ENCODE measurements at regions not wholly inside any gene's neighbourhood (a gene's known extent, or its start where the extent isn't known, plus 50 kb on each side); places are given as distances from the start of the nearest gene placed in this dataset.
"Not testable (repeated sequence)": the region's sequence is repeated elsewhere in the genome, so short reads cannot be mapped to it uniquely, and the experiment has no call there.

GRCh38 chr2:44098891-44099290 is 69.8 kb upstream of the PPM1B start:
- no peak overlapping the region for H3K4me3 ChIP-seq (ENCODE audit: low read depth in 1 of 2, low read length in 2 of 2)
- no peak overlapping the region for H3K27ac ChIP-seq (ENCODE audit: low read depth, low read length)
- peaks cover 0 to 7% of the 10 kb centered on the region in 2 donors for H3K4me1 ChIP-seq (ENCODE audit: control insufficient read depth in 1 of 2, insufficient read depth in 2 of 2, low read length in 2 of 2)
- H3K9me3 ChIP-seq (ENCODE audit: control insufficient read depth in 1 of 2, low read length in 2 of 2) = no peaks in the 10 kb centered on the region
- H3K9ac ChIP-seq (ENCODE audit: low read depth in 1 of 2, low read length in 2 of 2) = no peak overlapping the region
- no peaks in the 10 kb centered on the region for H3K36me3 ChIP-seq (ENCODE audit: control insufficient read depth in 1 of 2, insufficient read depth in 2 of 2, low read length in 2 of 2)
- no peaks in the 10 kb centered on the region for H3K27me3 ChIP-seq (ENCODE audit: control insufficient read depth in 1 of 2, insufficient read depth in 2 of 2, low read length in 2 of 2)

- no peak overlapping the region for H3K27ac ChIP-seq (ENCODE audit: low read depth, low read length)
Measured at GRCh38 chr2:44100351-44100750, 68.3 kb upstream of the PPM1B start.

GRCh38 chr2:44101246-44101645 is 67.4 kb upstream of the PPM1B start:
- Histone ChIP-seq H3K4me1 (ENCODE audit: control insufficient read depth in 1 of 2, insufficient read depth in 2 of 2, low read length in 2 of 2) (peaks cover 0 to 7% of the 10 kb centered on the region in 2 donors), H3K27ac (ENCODE audit: low read depth, low read length) (no peak overlapping the region), H3K9ac (ENCODE audit: low read depth in 1 of 2, low read length in 2 of 2) (no peak overlapping the region), H3K27me3 (ENCODE audit: control insufficient read depth in 1 of 2, insufficient read depth in 2 of 2, low read length in 2 of 2) (no peaks in the 10 kb centered on the region), H3K36me3 (ENCODE audit: control insufficient read depth in 1 of 2, insufficient read depth in 2 of 2, low read length in 2 of 2) (no peaks in the 10 kb centered on the region), H3K4me3 (ENCODE audit: low read depth in 1 of 2, low read length in 2 of 2) (no peak overlapping the region), H3K9me3 (ENCODE audit: control insufficient read depth in 1 of 2, low read length in 2 of 2) (no peaks in the 10 kb centered on the region)

More at GRCh38 chr2:44100351-44100750, 68.3 kb upstream of the PPM1B start:
- no peak overlapping the region for H3K9ac ChIP-seq (ENCODE audit: low read depth in 1 of 2, low read length in 2 of 2)
- no peaks in the 10 kb centered on the region for H3K9me3 ChIP-seq (ENCODE audit: control insufficient read depth in 1 of 2, low read length in 2 of 2)
- H3K27me3 ChIP-seq (ENCODE audit: control insufficient read depth in 1 of 2, insufficient read depth in 2 of 2, low read length in 2 of 2) = no peaks in the 10 kb centered on the region
- H3K36me3 ChIP-seq (ENCODE audit: control insufficient read depth in 1 of 2, insufficient read depth in 2 of 2, low read length in 2 of 2) = no peaks in the 10 kb centered on the region
- H3K4me1 ChIP-seq (ENCODE audit: control insufficient read depth in 1 of 2, insufficient read depth in 2 of 2, low read length in 2 of 2) = peaks cover 0 to 7% of the 10 kb centered on the region in 2 donors
- H3K4me3 ChIP-seq (ENCODE audit: low read depth in 1 of 2, low read length in 2 of 2) = no peak overlapping the region

DNA sequence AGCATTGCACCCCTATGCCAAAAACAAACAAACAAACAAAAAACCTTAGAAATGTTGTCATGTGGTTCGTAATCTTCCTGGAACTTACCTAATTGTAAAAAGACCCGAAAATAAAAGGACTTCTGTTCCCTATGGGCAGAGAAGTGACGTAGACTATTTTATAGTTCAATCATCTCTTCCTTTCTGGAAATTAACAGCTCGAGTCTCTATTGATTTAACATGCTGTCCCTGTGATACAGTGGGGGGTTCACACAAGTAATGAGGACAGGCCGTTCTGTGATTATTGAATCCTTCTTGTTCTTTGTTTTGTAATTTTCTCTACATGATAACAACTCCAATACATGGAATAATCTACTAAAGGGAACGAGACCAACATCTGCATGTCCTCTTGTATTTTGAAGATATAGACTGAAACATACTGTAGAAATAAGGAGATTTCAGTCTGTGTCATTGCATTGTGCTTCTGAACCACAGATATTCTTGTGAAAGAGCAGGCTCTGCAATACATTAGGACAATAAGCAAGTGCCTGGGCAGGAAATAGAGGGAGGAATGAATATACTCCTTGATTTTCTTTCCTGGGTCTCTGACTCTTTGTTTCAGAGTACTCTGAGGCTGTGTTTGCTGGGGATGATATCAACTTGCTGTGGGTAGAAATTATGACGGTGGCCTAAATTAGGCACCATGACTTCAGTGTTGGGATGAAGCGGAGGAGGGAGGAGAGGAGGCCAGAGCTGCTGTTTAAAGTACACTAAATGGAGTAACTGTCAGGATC is 65.7 kb upstream of the PPM1B start:
- Histone ChIP-seq H3K27me3 (ENCODE audit: control insufficient read depth in 1 of 2, insufficient read depth in 2 of 2, low read length in 2 of 2) (no peaks in the 10 kb centered on the region), H3K36me3 (ENCODE audit: control insufficient read depth in 1 of 2, insufficient read depth in 2 of 2, low read length in 2 of 2) (no peaks in the 10 kb centered on the region), H3K27ac (ENCODE audit: low read depth, low read length) (no peak overlapping the region), H3K9ac (ENCODE audit: low read depth in 1 of 2, low read length in 2 of 2) (no peak overlapping the region), H3K4me1 (ENCODE audit: control insufficient read depth in 1 of 2, insufficient read depth in 2 of 2, low read length in 2 of 2) (peaks cover 0 to 7% of the 10 kb centered on the region in 2 donors), H3K9me3 (ENCODE audit: control insufficient read depth in 1 of 2, low read length in 2 of 2) (no peaks in the 10 kb centered on the region), H3K4me3 (ENCODE audit: low read depth in 1 of 2, low read length in 2 of 2) (no peak overlapping the region)

GRCh38 chr2:44103639-44104038 is 65.0 kb upstream of the PPM1B start:
- no peak overlapping the region for H3K9ac ChIP-seq (ENCODE audit: low read depth in 1 of 2, low read length in 2 of 2)
- no peak overlapping the region for H3K27ac ChIP-seq (ENCODE audit: low read depth, low read length)
- H3K4me3 ChIP-seq (ENCODE audit: low read depth in 1 of 2, low read length in 2 of 2) = no peak overlapping the region
- no peaks in the 10 kb centered on the region for H3K27me3 ChIP-seq (ENCODE audit: control insufficient read depth in 1 of 2, insufficient read depth in 2 of 2, low read length in 2 of 2)
- peaks cover 0 to 7% of the 10 kb centered on the region in 2 donors for H3K4me1 ChIP-seq (ENCODE audit: control insufficient read depth in 1 of 2, insufficient read depth in 2 of 2, low read length in 2 of 2)
- no peaks in the 10 kb centered on the region for H3K36me3 ChIP-seq (ENCODE audit: control insufficient read depth in 1 of 2, insufficient read depth in 2 of 2, low read length in 2 of 2)
- H3K9me3 ChIP-seq (ENCODE audit: control insufficient read depth in 1 of 2, low read length in 2 of 2) = no peaks in the 10 kb centered on the region

GRCh38 chr2:44104855-44105271 is 63.8 kb upstream of the PPM1B start:
- Histone ChIP-seq H3K4me1 (ENCODE audit: control insufficient read depth in 1 of 2, insufficient read depth in 2 of 2, low read length in 2 of 2) (peaks cover 0 to 7% of the 10 kb centered on the region in 2 donors), H3K36me3 (ENCODE audit: control insufficient read depth in 1 of 2, insufficient read depth in 2 of 2, low read length in 2 of 2) (no peaks in the 10 kb centered on the region), H3K9ac (ENCODE audit: low read depth in 1 of 2, low read length in 2 of 2) (no peak overlapping the region), H3K27ac (ENCODE audit: low read depth, low read length) (no peak overlapping the region), H3K4me3 (ENCODE audit: low read depth in 1 of 2, low read length in 2 of 2) (no peak overlapping the region), H3K27me3 (ENCODE audit: control insufficient read depth in 1 of 2, insufficient read depth in 2 of 2, low read length in 2 of 2) (no peaks in the 10 kb centered on the region), H3K9me3 (ENCODE audit: control insufficient read depth in 1 of 2, low read length in 2 of 2) (no peaks in the 10 kb centered on the region)

GRCh38 chr2:44106509-44106908 is 62.2 kb upstream of the PPM1B start:
- not testable (repeated sequence) for H3K4me1 ChIP-seq (ENCODE audit: control insufficient read depth in 1 of 2, insufficient read depth in 2 of 2, low read length in 2 of 2); H3K9me3 ChIP-seq (ENCODE audit: control insufficient read depth in 1 of 2, low read length in 2 of 2)

GRCh38 chr2:44107086-44107740 is 61.5 kb upstream of the PPM1B start:
- H3K36me3 ChIP-seq (ENCODE audit: control insufficient read depth in 1 of 2, insufficient read depth in 2 of 2, low read length in 2 of 2) = no peaks in the 10 kb centered on the region
- no peak overlapping the region for H3K27ac ChIP-seq (ENCODE audit: low read depth, low read length)
- H3K9ac ChIP-seq (ENCODE audit: low read depth in 1 of 2, low read length in 2 of 2) = no peak overlapping the region
- no peak overlapping the region for H3K4me3 ChIP-seq (ENCODE audit: low read depth in 1 of 2, low read length in 2 of 2)
- H3K9me3 ChIP-seq (ENCODE audit: control insufficient read depth in 1 of 2, low read length in 2 of 2) = no peaks in the 10 kb centered on the region
- H3K27me3 ChIP-seq (ENCODE audit: control insufficient read depth in 1 of 2, insufficient read depth in 2 of 2, low read length in 2 of 2) = no peaks in the 10 kb centered on the region
- no peaks in the 10 kb centered on the region for H3K4me1 ChIP-seq (ENCODE audit: control insufficient read depth in 1 of 2, insufficient read depth in 2 of 2, low read length in 2 of 2)

More at GRCh38 chr2:44106509-44106908, 62.2 kb upstream of the PPM1B start:
- not testable (repeated sequence) for H3K27me3 ChIP-seq (ENCODE audit: control insufficient read depth in 1 of 2, insufficient read depth in 2 of 2, low read length in 2 of 2); H3K4me3 ChIP-seq (ENCODE audit: low read depth in 1 of 2, low read length in 2 of 2); H3K27ac ChIP-seq (ENCODE audit: low read depth, low read length); H3K9ac ChIP-seq (ENCODE audit: low read depth in 1 of 2, low read length in 2 of 2); H3K36me3 ChIP-seq (ENCODE audit: control insufficient read depth in 1 of 2, insufficient read depth in 2 of 2, low read length in 2 of 2)

GRCh38 chr2:44107974-44108373 is 60.7 kb upstream of the PPM1B start:
- Histone ChIP-seq H3K4me1 (ENCODE audit: control insufficient read depth in 1 of 2, insufficient read depth in 2 of 2, low read length in 2 of 2) (no peaks in the 10 kb centered on the region), H3K9me3 (ENCODE audit: control insufficient read depth in 1 of 2, low read length in 2 of 2) (no peaks in the 10 kb centered on the region), H3K4me3 (ENCODE audit: low read depth in 1 of 2, low read length in 2 of 2) (no peak overlapping the region), H3K9ac (ENCODE audit: low read depth in 1 of 2, low read length in 2 of 2) (no peak overlapping the region), H3K27ac (ENCODE audit: low read depth, low read length) (no peak overlapping the region), H3K27me3 (ENCODE audit: control insufficient read depth in 1 of 2, insufficient read depth in 2 of 2, low read length in 2 of 2) (no peaks in the 10 kb centered on the region), H3K36me3 (ENCODE audit: control insufficient read depth in 1 of 2, insufficient read depth in 2 of 2, low read length in 2 of 2) (no peaks in the 10 kb centered on the region)

DNA sequence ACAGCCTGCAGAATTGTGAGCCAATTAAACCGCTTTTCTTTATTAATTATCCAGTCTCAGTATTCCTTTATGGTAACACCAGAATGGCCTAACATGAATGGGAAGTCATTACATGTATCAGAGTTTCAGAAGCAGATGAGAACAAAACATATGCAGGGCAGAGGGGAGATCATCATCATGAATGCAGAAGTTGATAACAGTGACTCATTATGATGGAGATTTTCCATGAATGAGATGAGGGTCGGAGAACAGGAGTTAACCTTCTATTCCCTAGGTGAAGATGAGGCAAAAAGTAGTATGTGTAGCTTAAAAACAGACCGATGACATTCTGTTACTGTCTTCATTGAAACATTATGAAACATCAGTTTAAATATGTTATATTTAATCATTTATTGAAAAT is 59.5 kb upstream of the PPM1B start:
- Histone ChIP-seq H3K4me1 (ENCODE audit: control insufficient read depth in 1 of 2, insufficient read depth in 2 of 2, low read length in 2 of 2) (no peaks in the 10 kb centered on the region), H3K36me3 (ENCODE audit: control insufficient read depth in 1 of 2, insufficient read depth in 2 of 2, low read length in 2 of 2) (no peaks in the 10 kb centered on the region), H3K27ac (ENCODE audit: low read depth, low read length) (no peak overlapping the region), H3K4me3 (ENCODE audit: low read depth in 1 of 2, low read length in 2 of 2) (no peak overlapping the region), H3K27me3 (ENCODE audit: control insufficient read depth in 1 of 2, insufficient read depth in 2 of 2, low read length in 2 of 2) (no peaks in the 10 kb centered on the region), H3K9ac (ENCODE audit: low read depth in 1 of 2, low read length in 2 of 2) (no peak overlapping the region), H3K9me3 (ENCODE audit: control insufficient read depth in 1 of 2, low read length in 2 of 2) (no peaks in the 10 kb centered on the region)

Data from duodenal mucosa (tissue), 2 donors.